HCT116 (cell line): ENCODE measurements at regions not wholly inside any gene's neighbourhood (a gene's known extent, or its start where the extent isn't known, plus 50 kb on each side); places are given as distances from the start of the nearest gene placed in this dataset.

Source experiments
- ATAC-seq: fragments of 200-7000 bp; cut with Tn5 transposase; 2 replicates; pipeline ENCODE4 v1.9.1; 2020; ENCODE audit warnings: mild to moderate bottlenecking, moderate library complexity
- BruUV-seq: library from RNA; stranded (reverse); fragments of 400-500 nt; replicated peaks from 2 replicates; lab custom pipeline; 2021; lab: Mats Ljungman, UMichigan
- CTCF ChIA-PET: fragments of 300-600 bp; sonication (Branson Sonifier 250); formaldehyde crosslinking; loops from one replicate; lab custom pipeline; 2021; ENCODE audit warnings: antibody characterized with exemption; lab: Charles Lee
- POLR2A ChIA-PET: fragments of 300-600, 350-600 bp; sonication (Branson Sonifier 250); formaldehyde crosslinking; loops from one replicate; lab custom pipeline; 2021; ENCODE audit warnings: antibody characterized with exemption; lab: Charles Lee
- RAD21 ChIA-PET, 2 experiments: fragments of 300-600 bp; sonication (Branson Sonifier 250); formaldehyde crosslinking; loops; one replicate each; lab custom pipeline; 2023; ENCODE audit warnings: low total read pairs in 2 of 2; ENCODE audit not compliant: uncharacterized antibody in 2 of 2, unreplicated experiment in 2 of 2, low non-redundant PET in 1 of 2; lab: Charles Lee
- DNase-seq: peaks from one replicate; pipeline ENCODE4 v3.0.0-alpha.2; 2010; ENCODE audit warnings: low read depth, low spot score
- H2AFZ ChIP-seq: fragments of 200-600 bp; shearing (Covaris generic), sonication (generic); 2 replicates; pipeline ENCODE4 v1.6.1; 2017; ENCODE audit warnings: low read depth, mixed run types, mixed read lengths, antibody characterized with exemption, low read length; ENCODE audit not compliant: poor library complexity, severe bottlenecking
- H3K27ac ChIP-seq: 2 replicates; pipeline ENCODE4 v1.5.1; 2012; ENCODE audit warnings: low read depth, low read length
- H3K27me3 ChIP-seq: fragments of 200-600 bp; sonication (generic); 2 replicates; pipeline ENCODE4 v1.6.1; 2016; ENCODE audit warnings: mixed run types, low read length, mixed read lengths; ENCODE audit not compliant: insufficient read depth
- H3K36me3 ChIP-seq, 2 experiments: fragments of 200-500 bp in 1 of 2; fragments of 200-600 bp in 1 of 2; sonication (Bioruptor generic) in 1 of 2; sonication (generic) in 1 of 2; 2 replicates each; pipeline versions ENCODE4 v1.5.1 to v1.6.1; 2014 to 2016; ENCODE audit warnings: low read length in 2 of 2, inconsistent platforms in 1 of 2, mixed read lengths in 1 of 2, mixed run types in 1 of 2; ENCODE audit not compliant: insufficient read depth in 2 of 2, control insufficient read depth in 1 of 2
- H3K4me1 ChIP-seq, 2 experiments: fragments of 200-600 bp in 1 of 2; sonication (generic) in 1 of 2; 2 replicates each; pipeline versions ENCODE4 v1.5.1 to v1.6.1; 2012 to 2017; ENCODE audit warnings: low read length in 2 of 2, inconsistent platforms in 1 of 2, mild to moderate bottlenecking in 1 of 2, mixed read lengths in 1 of 2, mixed run types in 1 of 2, moderate library complexity in 1 of 2; ENCODE audit not compliant: insufficient read depth in 2 of 2, control insufficient read depth in 1 of 2
- H3K4me2 ChIP-seq: fragments of 200-600 bp; sonication (generic); 2 replicates; pipeline ENCODE4 v1.6.1; 2017; ENCODE audit warnings: mixed run types, low read length, mixed read lengths
- H3K4me3 ChIP-seq, 2 experiments: fragments of 200-600 bp in 1 of 2; sonication (generic) in 1 of 2; replicated peaks in 1 of 2; 2 replicates each; pipeline ENCODE4 v1.5.1; 2011 to 2016; ENCODE audit warnings: low read length in 2 of 2, control low read depth in 1 of 2, low read depth in 1 of 2, mild to moderate bottlenecking in 1 of 2, mixed read lengths in 1 of 2, mixed run types in 1 of 2
- H3K79me2 ChIP-seq: fragments of 200-600 bp; sonication (generic); 2 replicates; pipeline ENCODE4 v1.6.1; 2017; ENCODE audit warnings: mild to moderate bottlenecking, mixed run types, low read length, moderate library complexity, mixed read lengths; ENCODE audit not compliant: insufficient read depth
- H3K9ac ChIP-seq: fragments of 200-600 bp; sonication (generic); 2 replicates; pipeline ENCODE4 v1.6.1; 2016; ENCODE audit warnings: low read length, mixed read lengths
- H3K9me2 ChIP-seq: fragments of 200-600 bp; sonication (generic), shearing (Covaris generic); 2 replicates; pipeline ENCODE4 v1.6.1; 2017; ENCODE audit warnings: mixed run types, mild to moderate bottlenecking, moderate library complexity; ENCODE audit not compliant: insufficient read depth
- H3K9me3 ChIP-seq, 2 experiments: fragments of 200-500 bp in 1 of 2; fragments of 200-600 bp in 1 of 2; sonication (Bioruptor generic) in 1 of 2; sonication (generic) in 1 of 2; 2 replicates each; pipeline ENCODE4 v1.6.1; 2014 to 2017; ENCODE audit warnings: low read length in 2 of 2, mixed read lengths in 2 of 2, inconsistent platforms in 1 of 2, low read depth in 1 of 2, mild to moderate bottlenecking in 1 of 2, mixed run types in 1 of 2, moderate library complexity in 1 of 2; ENCODE audit not compliant: control insufficient read depth in 1 of 2, insufficient read depth in 1 of 2
- H4K20me1 ChIP-seq: fragments of 200-600 bp; sonication (generic), shearing (Covaris generic); 2 replicates; pipeline ENCODE4 v1.6.1; 2017; ENCODE audit warnings: mixed run types, mild to moderate bottlenecking, moderate library complexity; ENCODE audit not compliant: insufficient read depth
- CEBPB ChIP-seq: IDR thresholded peaks from 2 replicates; pipeline ENCODE4 v1.6.1; 2012; ENCODE audit warnings: low read depth
- EGR1 ChIP-seq: IDR thresholded peaks from 2 replicates; pipeline ENCODE4 v1.6.1; 2012; ENCODE audit warnings: low read depth
- ELF1 ChIP-seq: IDR thresholded peaks from 2 replicates; pipeline ENCODE4 v1.6.1; 2012; ENCODE audit warnings: low read depth, borderline replicate concordance
- EZH2phosphoT487 ChIP-seq: fragments of 200-600 bp; IDR thresholded peaks from 2 replicates; pipeline ENCODE4 v1.6.1; 2018; ENCODE audit warnings: antibody characterized with exemption, borderline replicate concordance
- FOSL1 ChIP-seq: IDR thresholded peaks from 2 replicates; pipeline ENCODE4 v1.6.1; 2012; ENCODE audit warnings: low read depth
- JUND ChIP-seq: IDR thresholded peaks from 2 replicates; pipeline ENCODE4 v1.6.1; 2012
- POLR2A ChIP-seq: IDR thresholded peaks from 2 replicates; pipeline ENCODE4 v1.7.0; 2011; ENCODE audit warnings: borderline replicate concordance; ENCODE audit not compliant: insufficient read depth, insufficient read length; ENCODE audit errors: extremely low read depth
- POLR2AphosphoS5 ChIP-seq: IDR thresholded peaks from 2 replicates; pipeline ENCODE4 v1.6.1; 2011; ENCODE audit warnings: mild to moderate bottlenecking, low read depth, low read length, moderate library complexity
- SIN3A ChIP-seq: IDR thresholded peaks from 2 replicates; pipeline ENCODE4 v1.6.1; 2012; ENCODE audit warnings: low read depth
- SP1 ChIP-seq: IDR thresholded peaks from 2 replicates; pipeline ENCODE4 v1.6.1; 2012; ENCODE audit warnings: low read depth
- SRF ChIP-seq: IDR thresholded peaks from 2 replicates; pipeline ENCODE4 v1.6.1; 2012; ENCODE audit warnings: low read depth
- TCF7L2 ChIP-seq: IDR thresholded peaks from 2 replicates; pipeline ENCODE4 v1.7.0; 2011; ENCODE audit warnings: borderline replicate concordance, inconsistent platforms; ENCODE audit not compliant: insufficient read depth, insufficient read length; ENCODE audit errors: extremely low read depth
- ZFX ChIP-seq: fragments of 450-650 bp; IDR thresholded peaks from 2 replicates; pipeline ENCODE4 v1.6.1; 2017
- intact Hi-C: fragments of 100-400 bp; cut with micrococcal nuclease; formaldehyde crosslinking; loops from 2 replicates; pipeline ENCODE4 v1.10.0; 2022
- TF ChIP-seq, protein P1 (sequence below): IDR thresholded peaks from 2 replicates; pipeline ENCODE4 v1.6.1; 2011; ENCODE audit warnings: mild to moderate bottlenecking, low read length, moderate library complexity; ENCODE audit not compliant: insufficient replicate concordance; ENCODE audit errors: extremely low read depth
- TF ChIP-seq, protein P2 (sequence below): IDR thresholded peaks from 2 replicates; pipeline ENCODE4 v1.6.1; 2012
- TF ChIP-seq, protein P3 (sequence below), 3 experiments: fragments of 200-600 bp in 1 of 3; sonication (generic) in 1 of 3; IDR thresholded peaks in 2 of 3; conservative IDR thresholded peaks in 1 of 3; 2 replicates each; pipeline ENCODE4 v1.5.1; 2012 to 2017; ENCODE audit warnings: low read depth in 2 of 3, low read length in 2 of 3, antibody characterized with exemption in 1 of 3, borderline replicate concordance in 1 of 3, control low read depth in 1 of 3, mild to moderate bottlenecking in 1 of 3, mixed read lengths in 1 of 3, mixed run types in 1 of 3, moderate library complexity in 1 of 3; ENCODE audit not compliant: insufficient read depth in 1 of 3
- TF ChIP-seq, protein P4 (sequence below): IDR thresholded peaks from 2 replicates; pipeline ENCODE4 v1.6.1; 2012; ENCODE audit warnings: low read depth

DNA sequence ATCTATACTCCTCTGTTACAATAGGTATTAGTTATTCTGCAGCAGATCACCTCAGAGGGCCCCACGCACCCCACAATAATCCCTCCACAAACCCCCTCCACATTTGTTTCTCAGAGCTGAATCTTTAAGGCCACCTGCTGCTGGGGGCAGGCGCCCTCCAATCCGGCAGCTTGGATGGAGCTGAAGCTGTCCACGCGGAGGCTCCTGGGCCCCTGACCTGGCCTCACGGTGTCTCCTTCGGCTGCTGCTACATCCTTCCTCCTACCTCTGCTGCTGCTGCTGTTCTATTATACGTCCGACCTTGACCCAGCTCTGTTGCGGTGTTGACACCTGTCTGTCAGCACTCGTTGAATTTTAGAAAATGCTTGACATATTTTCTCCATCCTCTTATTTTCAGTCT is 430.2 kb upstream of the ZFP42 start (continued):
- TF ChIP-seq, protein P1, sequence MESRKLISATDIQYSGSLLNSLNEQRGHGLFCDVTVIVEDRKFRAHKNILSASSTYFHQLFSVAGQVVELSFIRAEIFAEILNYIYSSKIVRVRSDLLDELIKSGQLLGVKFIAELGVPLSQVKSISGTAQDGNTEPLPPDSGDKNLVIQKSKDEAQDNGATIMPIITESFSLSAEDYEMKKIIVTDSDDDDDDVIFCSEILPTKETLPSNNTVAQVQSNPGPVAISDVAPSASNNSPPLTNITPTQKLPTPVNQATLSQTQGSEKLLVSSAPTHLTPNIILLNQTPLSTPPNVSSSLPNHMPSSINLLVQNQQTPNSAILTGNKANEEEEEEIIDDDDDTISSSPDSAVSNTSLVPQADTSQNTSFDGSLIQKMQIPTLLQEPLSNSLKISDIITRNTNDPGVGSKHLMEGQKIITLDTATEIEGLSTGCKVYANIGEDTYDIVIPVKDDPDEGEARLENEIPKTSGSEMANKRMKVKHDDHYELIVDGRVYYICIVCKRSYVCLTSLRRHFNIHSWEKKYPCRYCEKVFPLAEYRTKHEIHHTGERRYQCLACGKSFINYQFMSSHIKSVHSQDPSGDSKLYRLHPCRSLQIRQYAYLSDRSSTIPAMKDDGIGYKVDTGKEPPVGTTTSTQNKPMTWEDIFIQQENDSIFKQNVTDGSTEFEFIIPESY = no peak
- TF ChIP-seq, protein P2, sequence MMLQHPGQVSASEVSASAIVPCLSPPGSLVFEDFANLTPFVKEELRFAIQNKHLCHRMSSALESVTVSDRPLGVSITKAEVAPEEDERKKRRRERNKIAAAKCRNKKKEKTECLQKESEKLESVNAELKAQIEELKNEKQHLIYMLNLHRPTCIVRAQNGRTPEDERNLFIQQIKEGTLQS = no peak
- no peak for TF ChIP-seq POLR2A
- no peak for TF ChIP-seq EGR1
- TF ChIP-seq TCF7L2 = no peak
- TF ChIP-seq ZFX = no peak
- TF ChIP-seq SP1 = no peak
- no peak for TF ChIP-seq SIN3A
- TF ChIP-seq EZH2phosphoT487 = no peak
- no peak for TF ChIP-seq FOSL1
- TF ChIP-seq POLR2AphosphoS5 = no peak
- no peak for TF ChIP-seq JUND
- TF ChIP-seq, protein P3, sequence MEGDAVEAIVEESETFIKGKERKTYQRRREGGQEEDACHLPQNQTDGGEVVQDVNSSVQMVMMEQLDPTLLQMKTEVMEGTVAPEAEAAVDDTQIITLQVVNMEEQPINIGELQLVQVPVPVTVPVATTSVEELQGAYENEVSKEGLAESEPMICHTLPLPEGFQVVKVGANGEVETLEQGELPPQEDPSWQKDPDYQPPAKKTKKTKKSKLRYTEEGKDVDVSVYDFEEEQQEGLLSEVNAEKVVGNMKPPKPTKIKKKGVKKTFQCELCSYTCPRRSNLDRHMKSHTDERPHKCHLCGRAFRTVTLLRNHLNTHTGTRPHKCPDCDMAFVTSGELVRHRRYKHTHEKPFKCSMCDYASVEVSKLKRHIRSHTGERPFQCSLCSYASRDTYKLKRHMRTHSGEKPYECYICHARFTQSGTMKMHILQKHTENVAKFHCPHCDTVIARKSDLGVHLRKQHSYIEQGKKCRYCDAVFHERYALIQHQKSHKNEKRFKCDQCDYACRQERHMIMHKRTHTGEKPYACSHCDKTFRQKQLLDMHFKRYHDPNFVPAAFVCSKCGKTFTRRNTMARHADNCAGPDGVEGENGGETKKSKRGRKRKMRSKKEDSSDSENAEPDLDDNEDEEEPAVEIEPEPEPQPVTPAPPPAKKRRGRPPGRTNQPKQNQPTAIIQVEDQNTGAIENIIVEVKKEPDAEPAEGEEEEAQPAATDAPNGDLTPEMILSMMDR (IDR thresholded peaks at IDR 0.05 in 2 of 3, conservative IDR thresholded peaks at IDR 0.05 in 1 of 3; ENCODE audit: borderline replicate concordance in 1 of 3, insufficient read depth in 1 of 3, low read depth in 2 of 3, low read length in 2 of 3) = no peak

DNA sequence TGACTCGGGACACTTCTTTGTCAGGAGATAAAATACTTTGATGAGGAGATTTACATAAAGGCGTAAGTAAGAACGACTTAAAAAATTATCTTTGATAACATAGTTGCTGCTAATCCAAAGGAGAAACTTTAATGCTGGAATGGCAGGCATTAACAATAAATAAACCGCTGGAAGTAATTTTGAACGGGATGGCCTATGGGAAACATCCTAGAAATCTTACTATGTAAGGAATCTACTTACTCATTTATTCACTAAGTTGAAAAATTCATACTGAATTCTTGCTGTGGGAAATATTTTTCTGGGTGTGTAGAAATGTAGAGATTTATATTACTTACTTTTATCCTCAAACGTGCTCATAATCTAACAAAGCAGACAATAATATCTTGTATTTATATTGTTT is 425.7 kb upstream of the ZFP42 start:
- no peaks in the 10 kb centered on the region for H3K4me1 ChIP-seq
- no peak overlapping the region for H3K4me3 ChIP-seq
- intact Hi-C loops = no loop called here
- no peaks in the 10 kb centered on the region for H3K9me2 ChIP-seq
- no peaks in the 10 kb centered on the region for H4K20me1 ChIP-seq
- ChIA-PET POLR2A (no interaction called here), RAD21 (no interaction called here), CTCF (no interaction called here)
- H3K27ac ChIP-seq = no peak overlapping the region
- no peaks in the 10 kb centered on the region for H3K79me2 ChIP-seq
- no peak overlapping the region for H3K4me2 ChIP-seq
- no peaks in the 10 kb centered on the region for H3K9me3 ChIP-seq
- no peaks in the 10 kb centered on the region for H3K27me3 ChIP-seq
- no peak for DNase-seq
- H3K9ac ChIP-seq = no peak overlapping the region
- BruUV-seq = no TSS peak
- no peak for ATAC-seq
- no peak overlapping the region for H2AFZ ChIP-seq
- H3K36me3 ChIP-seq = no peaks in the 10 kb centered on the region
- TF ChIP-seq SP1 (no peak), EZH2phosphoT487 (no peak), SIN3A (no peak), ELF1 (no peak), SRF (no peak), CEBPB (no peak)
- TF ChIP-seq, protein P4, sequence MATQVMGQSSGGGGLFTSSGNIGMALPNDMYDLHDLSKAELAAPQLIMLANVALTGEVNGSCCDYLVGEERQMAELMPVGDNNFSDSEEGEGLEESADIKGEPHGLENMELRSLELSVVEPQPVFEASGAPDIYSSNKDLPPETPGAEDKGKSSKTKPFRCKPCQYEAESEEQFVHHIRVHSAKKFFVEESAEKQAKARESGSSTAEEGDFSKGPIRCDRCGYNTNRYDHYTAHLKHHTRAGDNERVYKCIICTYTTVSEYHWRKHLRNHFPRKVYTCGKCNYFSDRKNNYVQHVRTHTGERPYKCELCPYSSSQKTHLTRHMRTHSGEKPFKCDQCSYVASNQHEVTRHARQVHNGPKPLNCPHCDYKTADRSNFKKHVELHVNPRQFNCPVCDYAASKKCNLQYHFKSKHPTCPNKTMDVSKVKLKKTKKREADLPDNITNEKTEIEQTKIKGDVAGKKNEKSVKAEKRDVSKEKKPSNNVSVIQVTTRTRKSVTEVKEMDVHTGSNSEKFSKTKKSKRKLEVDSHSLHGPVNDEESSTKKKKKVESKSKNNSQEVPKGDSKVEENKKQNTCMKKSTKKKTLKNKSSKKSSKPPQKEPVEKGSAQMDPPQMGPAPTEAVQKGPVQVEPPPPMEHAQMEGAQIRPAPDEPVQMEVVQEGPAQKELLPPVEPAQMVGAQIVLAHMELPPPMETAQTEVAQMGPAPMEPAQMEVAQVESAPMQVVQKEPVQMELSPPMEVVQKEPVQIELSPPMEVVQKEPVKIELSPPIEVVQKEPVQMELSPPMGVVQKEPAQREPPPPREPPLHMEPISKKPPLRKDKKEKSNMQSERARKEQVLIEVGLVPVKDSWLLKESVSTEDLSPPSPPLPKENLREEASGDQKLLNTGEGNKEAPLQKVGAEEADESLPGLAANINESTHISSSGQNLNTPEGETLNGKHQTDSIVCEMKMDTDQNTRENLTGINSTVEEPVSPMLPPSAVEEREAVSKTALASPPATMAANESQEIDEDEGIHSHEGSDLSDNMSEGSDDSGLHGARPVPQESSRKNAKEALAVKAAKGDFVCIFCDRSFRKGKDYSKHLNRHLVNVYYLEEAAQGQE = no peak
- TF ChIP-seq, protein P2 = no peak
